Uterus (tissue), 3 donors: ENCODE measurements at regions not wholly inside any gene's neighbourhood (a gene's known extent, or its start where the extent isn't known, plus 50 kb on each side); places are given as distances from the start of the nearest gene placed in this dataset.

Experiments
- DNase-seq, 2 donors: peaks; one replicate each; pipeline ENCODE4 v3.0.0-alpha.2; 2019 to 2020
- H3K27ac ChIP-seq, 2 donors: fragments of 200-600 bp; sonication (generic); 1 replicate in 1 of 2; 2 replicates in 1 of 2; pipeline ENCODE4 v1.5.1; 2016 to 2018
- H3K27me3 ChIP-seq, 2 donors: fragments of 200-600 bp; sonication (generic); one replicate each; pipeline ENCODE4 v1.5.1; 2018 to 2019; ENCODE audit warnings: control low read depth in 1 of 2
- H3K36me3 ChIP-seq, 2 donors: fragments of 200-600 bp; sonication (generic); one replicate each; pipeline ENCODE4 v1.5.1; 2019; ENCODE audit warnings: control low read depth in 1 of 2
- H3K4me1 ChIP-seq, 2 donors: fragments of 200-600 bp; sonication (generic); one replicate each; pipeline ENCODE4 v1.5.1; 2018 to 2019; ENCODE audit warnings: control low read depth in 1 of 2
- H3K4me3 ChIP-seq, 2 donors: fragments of 200-600 bp; sonication (generic); 1 replicate in 1 of 2; 2 replicates in 1 of 2; pipeline ENCODE4 v1.5.1; 2018 to 2019; ENCODE audit warnings: mild to moderate bottlenecking in 1 of 2
- H3K9me3 ChIP-seq, 2 donors: fragments of 200-600 bp; sonication (generic); one replicate each; pipeline ENCODE4 v1.5.1; 2019; ENCODE audit warnings: control low read depth in 1 of 2
- CTCF ChIP-seq, 4 experiments: fragments of 200-600 bp in 2 of 4; fragments of 450-650 bp in 2 of 4; sonication (generic) in 2 of 4; IDR thresholded peaks; one replicate each; pipeline ENCODE4 v1.5.1; 2016 to 2019; ENCODE audit warnings: antibody characterized with exemption in 4 of 4, mild to moderate bottlenecking in 2 of 4, moderate library complexity in 1 of 4
- POLR2A ChIP-seq, 2 donors: fragments of 450-650 bp; IDR thresholded peaks; one replicate each; pipeline ENCODE4 v1.6.1; 2016; ENCODE audit warnings: antibody characterized with exemption in 2 of 2, mild to moderate bottlenecking in 1 of 2, moderate library complexity in 1 of 2
- intact Hi-C: fragments of 100-400 bp; cut with DNase I; formaldehyde crosslinking; loops from one replicate; pipeline ENCODE4 v1.15.1; 2023; ENCODE audit warnings: low total_unique reads
- donor health status: DM: yes; HTN: yes; CAD: no.

- Histone ChIP-seq H3K4me1 (no peaks in the 10 kb centered on the region), H3K27me3 (no peaks in the 10 kb centered on the region), H3K36me3 (no peaks in the 10 kb centered on the region), H3K9me3 (no peaks in the 10 kb centered on the region), H3K4me3 (no peak overlapping the region), H3K27ac (no peak overlapping the region)
- intact Hi-C loops, result no loop called here
- no peak for DNase-seq
- TF ChIP-seq POLR2A (IDR thresholded peaks at IDR 0.05) (no peak), CTCF (IDR thresholded peaks at IDR 0.05) (no peak)
Measured at GRCh38 chr5:28104080-28104479, 1065.7 kb upstream of the CDH9 start.

GRCh38 chr5:28084069-28084468 lies 1045.7 kb upstream of the CDH9 start:
- Histone ChIP-seq H3K4me3 (no peak overlapping the region), H3K27me3 (no peaks in the 10 kb centered on the region), H3K36me3 (no peaks in the 10 kb centered on the region), H3K4me1 (no peaks in the 10 kb centered on the region), H3K9me3 (no peaks in the 10 kb centered on the region), H3K27ac (no peak overlapping the region)
- intact Hi-C loops, result no loop called here
- TF ChIP-seq POLR2A (IDR thresholded peaks at IDR 0.05) (no peak), CTCF (IDR thresholded peaks at IDR 0.05) (no peak)
- DNase-seq, result no peak

- intact Hi-C loops, result no loop called here
- H3K9me3 ChIP-seq, result no peaks in the 10 kb centered on the region
Measured at GRCh38 chr5:28082610-28083009, 1044.2 kb upstream of the CDH9 start.

GRCh38 chr5:28077291-28078240 lies 1039.2 kb upstream of the CDH9 start:
- no peaks in the 10 kb centered on the region for H3K27me3 ChIP-seq
- no peak for TF ChIP-seq CTCF (IDR thresholded peaks at IDR 0.05)
- TF ChIP-seq POLR2A (IDR thresholded peaks at IDR 0.05), result no peak
- H3K4me3 ChIP-seq, result no peak overlapping the region
- H3K36me3 ChIP-seq, result no peaks in the 10 kb centered on the region
- intact Hi-C loops, result no loop called here
- no peak overlapping the region for H3K27ac ChIP-seq
- DNase-seq, result no peak
- H3K4me1 ChIP-seq, result no peaks in the 10 kb centered on the region
- H3K9me3 ChIP-seq, result no peaks in the 10 kb centered on the region

More at GRCh38 chr5:28082610-28083009, 1044.2 kb upstream of the CDH9 start:
- H3K4me1 ChIP-seq, result no peaks in the 10 kb centered on the region
- no peaks in the 10 kb centered on the region for H3K36me3 ChIP-seq
- H3K4me3 ChIP-seq, result no peak overlapping the region
- no peak for DNase-seq
- no peak overlapping the region for H3K27ac ChIP-seq
- TF ChIP-seq POLR2A (IDR thresholded peaks at IDR 0.05), result no peak
- no peak for TF ChIP-seq CTCF (IDR thresholded peaks at IDR 0.05)
- H3K27me3 ChIP-seq, result no peaks in the 10 kb centered on the region

- H3K36me3 ChIP-seq, result no peaks in the 10 kb centered on the region
- no peak for DNase-seq
- no peak for TF ChIP-seq CTCF (IDR thresholded peaks at IDR 0.05)
- TF ChIP-seq POLR2A (IDR thresholded peaks at IDR 0.05), result no peak
- H3K27me3 ChIP-seq, result no peaks in the 10 kb centered on the region
- no peaks in the 10 kb centered on the region for H3K4me1 ChIP-seq
- H3K4me3 ChIP-seq, result no peak overlapping the region
- no peak overlapping the region for H3K27ac ChIP-seq
- H3K9me3 ChIP-seq, result no peaks in the 10 kb centered on the region
- intact Hi-C loops, result no loop called here
Measured at GRCh38 chr5:28066856-28067255, 1028.5 kb upstream of the CDH9 start.
